Aorta (tissue), 5 donors: ENCODE measurements at regions not wholly inside any gene's neighbourhood (a gene's known extent, or its start where the extent isn't known, plus 50 kb on each side); places are given as distances from the start of the nearest gene placed in this dataset.
A peak's percentile ranks its signal among the peaks of the same experiment; 100 is the strongest.

Experiments
- ATAC-seq: fragments of 200-7000 bp; cut with Tn5 transposase; one replicate; pipeline ENCODE4 v1.9.1; 2022; ENCODE audit warnings: moderate library complexity; ENCODE audit not compliant: low FRiP score
- DNase-seq, 2 donors: peaks; one replicate each; pipeline ENCODE4 v3.0.0-alpha.2; 2020
- H3K27ac ChIP-seq, 2 donors: one replicate each; pipeline ENCODE4 v1.5.1; 2013; ENCODE audit warnings: low read length in 2 of 2, mild to moderate bottlenecking in 2 of 2, moderate library complexity in 2 of 2, control low read depth in 1 of 2, inconsistent platforms in 1 of 2, low read depth in 1 of 2
- H3K27me3 ChIP-seq, 2 donors: one replicate each; pipeline ENCODE4 v1.6.1; 2013; ENCODE audit warnings: control low read depth in 1 of 2, low read length in 1 of 2, mild to moderate bottlenecking in 1 of 2, moderate library complexity in 1 of 2; ENCODE audit not compliant: insufficient read depth in 2 of 2, control insufficient read depth in 1 of 2
- H3K36me3 ChIP-seq, 2 donors: one replicate each; pipeline ENCODE4 v1.6.1; 2013; ENCODE audit warnings: control low read depth in 1 of 2, low read length in 1 of 2, mild to moderate bottlenecking in 1 of 2; ENCODE audit not compliant: insufficient read depth in 2 of 2, control insufficient read depth in 1 of 2
- H3K4me1 ChIP-seq, 2 donors: one replicate each; pipeline ENCODE4 v1.6.1; 2013; ENCODE audit warnings: low read length in 2 of 2, control low read depth in 1 of 2, mild to moderate bottlenecking in 1 of 2, moderate library complexity in 1 of 2; ENCODE audit not compliant: insufficient read depth in 2 of 2, control insufficient read depth in 1 of 2
- H3K4me3 ChIP-seq, 2 donors: one replicate each; pipeline ENCODE4 v1.5.1; 2013; ENCODE audit warnings: low read length in 2 of 2, control low read depth in 1 of 2, mild to moderate bottlenecking in 1 of 2
- H3K9me3 ChIP-seq: one replicate; pipeline ENCODE4 v1.6.1; 2013; ENCODE audit warnings: mild to moderate bottlenecking, low read length; ENCODE audit not compliant: control insufficient read depth
- WGBS, 2 donors: extraction: QIAGEN DNeasy Blood & Tissue Kit; methylation state at CpG; one replicate each; pipeline ENCODE4 v1.1.7; 2013; 5-methylcytosine and 5-hydroxymethylcytosine counted together
- intact Hi-C, 2 donors: fragments of 100-400 bp; cut with DNase I; formaldehyde crosslinking; loops; one replicate each; pipeline versions ENCODE4 v1.14.2 to v1.15.0; 2022
- donor health status: healthy with polysubstance abuse.
- donor health status: Bipolar disorder and iron deficiency.
- donor health status: DM: no; HTN: no; CAD: no.
- donor health status: DM: no; HTN: no; CAD: no.
- donor health status: DM: yes; HTN: yes; CAD: no.

GRCh38 chr4:139611391-139611790 lies 54.2 kb upstream of the MGST2 start:
- no peaks in the 10 kb centered on the region for H3K27me3 ChIP-seq
- no peaks in the 10 kb centered on the region for H3K9me3 ChIP-seq
- intact Hi-C loops, result no loop called here
- no peak overlapping the region for H3K4me3 ChIP-seq
- ATAC-seq (no peak), DNase-seq (no peak)
- no peaks in the 10 kb centered on the region for H3K4me1 ChIP-seq
- 78 to 92% methylated on average over 3 of the region's 3 CpGs for WGBS, 2 donors
- no peak overlapping the region for H3K27ac ChIP-seq
- H3K36me3 ChIP-seq, result no peaks in the 10 kb centered on the region

- H3K9me3 ChIP-seq, result no peaks in the 10 kb centered on the region
- DNase-seq (no peak), ATAC-seq (no peak)
- H3K27me3 ChIP-seq, result no peaks in the 10 kb centered on the region
- no peak overlapping the region for H3K27ac ChIP-seq
- intact Hi-C loops, result no loop called here
- no peaks in the 10 kb centered on the region for H3K4me1 ChIP-seq
- no peaks in the 10 kb centered on the region for H3K36me3 ChIP-seq
- H3K4me3 ChIP-seq, result no peak overlapping the region
Measured at GRCh38 chr4:139609647-139610046, 53.6 kb upstream of the SETD7 start.

- no peaks in the 10 kb centered on the region for H3K4me1 ChIP-seq
- intact Hi-C loops, result no loop called here
- H3K27ac ChIP-seq, result no peak overlapping the region
- H3K9me3 ChIP-seq, result no peaks in the 10 kb centered on the region
- ATAC-seq, result no peak
- H3K4me3 ChIP-seq, result no peak overlapping the region
- no peaks in the 10 kb centered on the region for H3K27me3 ChIP-seq
- no peak for DNase-seq
- WGBS, 2 donors, result 72 to 77% methylated on average over 3 of the region's 3 CpGs
- no peaks in the 10 kb centered on the region for H3K36me3 ChIP-seq
Measured at GRCh38 chr4:139607502-139608060, 51.6 kb upstream of the SETD7 start.

GRCh38 chr4:139606579-139607501 lies 50.8 kb upstream of the SETD7 start:
- WGBS, 2 donors, result 56 to 57% methylated on average over 18 of the region's 18 CpGs
- Histone ChIP-seq H3K4me3 (no peak overlapping the region), H3K9me3 (no peaks in the 10 kb centered on the region), H3K36me3 (no peaks in the 10 kb centered on the region), H3K4me1 (no peaks in the 10 kb centered on the region), H3K27ac (no peak overlapping the region), H3K27me3 (no peaks in the 10 kb centered on the region)
- DNase-seq (no peak), ATAC-seq (peak; percentile 78)
- intact Hi-C loops, result no loop called here

DNA sequence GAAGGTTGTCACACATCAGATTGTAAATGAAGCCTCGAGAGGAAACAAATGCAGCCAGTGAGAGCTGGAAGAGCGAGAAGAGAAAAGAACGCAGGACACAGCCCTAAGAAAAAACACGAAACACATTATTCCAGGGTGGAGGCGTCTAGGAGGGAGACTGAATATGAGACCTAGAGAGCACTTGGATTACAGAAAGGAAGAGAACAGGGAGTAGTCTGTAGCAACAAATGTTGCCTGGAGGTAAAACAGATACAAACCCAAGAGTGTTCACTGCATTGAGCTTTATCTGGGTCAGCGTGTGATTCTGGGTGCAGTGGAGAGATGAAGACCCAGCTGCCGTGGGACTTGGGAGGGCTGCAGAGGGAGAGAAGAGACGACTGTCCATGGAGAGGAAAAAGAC lies 50.1 kb upstream of the SETD7 start:
- Histone ChIP-seq H3K4me3 (no peak overlapping the region), H3K9me3 (no peaks in the 10 kb centered on the region), H3K27me3 (no peaks in the 10 kb centered on the region), H3K27ac (no peak overlapping the region), H3K4me1 (no peaks in the 10 kb centered on the region), H3K36me3 (no peaks in the 10 kb centered on the region)
- no peak for DNase-seq
- intact Hi-C loops, result no loop called here
- ATAC-seq, result no peak
- WGBS, 2 donors, result 85 to 89% methylated on average over 8 of the region's 8 CpGs
